ENCODE measurements at regions not wholly inside any gene's neighbourhood (a gene's known extent, or its start where the extent isn't known, plus 50 kb on each side); places are given as distances from the start of the nearest gene placed in this dataset.
A peak's percentile ranks its signal among the peaks of the same experiment; 100 is the strongest.

DNA sequence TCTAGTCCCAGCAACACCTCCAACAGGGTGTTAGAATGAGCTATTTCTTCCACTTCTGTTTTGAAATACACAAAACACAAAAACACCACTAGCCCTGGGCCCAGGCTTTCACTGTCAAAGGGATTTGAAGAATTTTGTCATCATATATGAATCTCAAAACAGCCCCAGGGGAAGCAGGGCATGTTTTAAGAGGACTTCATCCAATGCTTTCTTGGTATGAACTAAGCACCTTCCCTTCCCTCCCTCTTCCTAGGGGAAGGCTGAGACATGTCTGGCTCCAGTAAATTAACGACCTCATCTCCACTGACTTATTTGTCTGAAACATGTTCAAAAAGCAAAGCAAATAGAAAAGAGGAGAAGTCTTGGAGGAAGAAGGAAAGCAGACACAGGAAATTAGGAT is 75.7 kb upstream of the INCENP start:
- no peak overlapping the region for H3K4me3 ChIP-seq
- ATAC-seq (no peak), DNase-seq (no peak)
- no peaks in the 10 kb centered on the region for H3K27me3 ChIP-seq
- H3K4me1 ChIP-seq: no peaks in the 10 kb centered on the region
- no peak overlapping the region for H3K27ac ChIP-seq
- intact Hi-C loops (cut with DNase I): no loop called here
- 73 to 79% methylated on average over 1 of the region's 1 CpG for WGBS, 2 donors
- H3K9me3 ChIP-seq: no peaks in the 10 kb centered on the region
- H3K36me3 ChIP-seq (replicated peaks in 1 of 2; ENCODE audit: insufficient read depth in 1 of 2, low read depth in 2 of 2): no peaks in the 10 kb centered on the region
- no peak for TF ChIP-seq POLR2A (IDR thresholded peaks at IDR 0.05)
- TF ChIP-seq, protein P1, sequence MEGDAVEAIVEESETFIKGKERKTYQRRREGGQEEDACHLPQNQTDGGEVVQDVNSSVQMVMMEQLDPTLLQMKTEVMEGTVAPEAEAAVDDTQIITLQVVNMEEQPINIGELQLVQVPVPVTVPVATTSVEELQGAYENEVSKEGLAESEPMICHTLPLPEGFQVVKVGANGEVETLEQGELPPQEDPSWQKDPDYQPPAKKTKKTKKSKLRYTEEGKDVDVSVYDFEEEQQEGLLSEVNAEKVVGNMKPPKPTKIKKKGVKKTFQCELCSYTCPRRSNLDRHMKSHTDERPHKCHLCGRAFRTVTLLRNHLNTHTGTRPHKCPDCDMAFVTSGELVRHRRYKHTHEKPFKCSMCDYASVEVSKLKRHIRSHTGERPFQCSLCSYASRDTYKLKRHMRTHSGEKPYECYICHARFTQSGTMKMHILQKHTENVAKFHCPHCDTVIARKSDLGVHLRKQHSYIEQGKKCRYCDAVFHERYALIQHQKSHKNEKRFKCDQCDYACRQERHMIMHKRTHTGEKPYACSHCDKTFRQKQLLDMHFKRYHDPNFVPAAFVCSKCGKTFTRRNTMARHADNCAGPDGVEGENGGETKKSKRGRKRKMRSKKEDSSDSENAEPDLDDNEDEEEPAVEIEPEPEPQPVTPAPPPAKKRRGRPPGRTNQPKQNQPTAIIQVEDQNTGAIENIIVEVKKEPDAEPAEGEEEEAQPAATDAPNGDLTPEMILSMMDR (IDR thresholded peaks at IDR 0.05): no peak

DNA sequence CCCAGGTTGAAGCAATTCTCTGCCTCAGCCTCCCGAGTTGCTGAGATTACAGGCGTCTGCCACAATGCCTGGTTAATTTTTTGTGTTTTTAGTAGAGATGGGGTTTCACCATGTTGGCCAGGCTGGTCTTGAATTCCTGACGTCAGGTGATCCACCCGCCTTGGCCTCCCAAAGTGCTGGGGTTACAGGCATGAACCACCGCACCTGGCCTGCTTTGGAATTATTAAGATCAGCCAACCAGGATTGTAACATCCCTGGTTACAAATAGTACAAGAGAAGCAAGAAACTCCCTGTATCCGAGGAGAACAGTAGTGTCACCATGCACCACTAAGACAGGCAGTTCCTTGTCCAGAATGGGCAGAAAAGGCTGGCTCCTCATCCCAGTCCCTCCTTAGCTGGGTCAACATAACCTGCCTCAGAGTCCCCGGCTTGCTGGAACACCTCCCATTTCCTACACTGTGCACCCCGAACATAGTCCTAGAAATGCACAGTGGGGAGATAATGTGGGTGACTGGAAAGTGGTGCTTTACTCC is 77.2 kb upstream of the INCENP start:
- Histone ChIP-seq H3K4me1 (peaks cover 9% of the 10 kb centered on the region), H3K36me3 (replicated peaks in 1 of 2; ENCODE audit: insufficient read depth in 1 of 2, low read depth in 2 of 2) (no peaks in the 10 kb centered on the region), H3K27ac (peak overlapping the region in 1 of 4 donors; percentile 4), H3K9me3 (no peaks in the 10 kb centered on the region), H3K27me3 (no peaks in the 10 kb centered on the region), H3K4me3 (no peak overlapping the region)
- TF ChIP-seq POLR2A (IDR thresholded peaks at IDR 0.05): no peak
- TF ChIP-seq, protein P1 (IDR thresholded peaks at IDR 0.05): no peak
- WGBS, 2 donors: 69 to 81% methylated on average over 6 to 8 of the region's 8 CpGs
- intact Hi-C loops (cut with DNase I): no loop called here
- no peak for ATAC-seq
- no peak for DNase-seq

DNA sequence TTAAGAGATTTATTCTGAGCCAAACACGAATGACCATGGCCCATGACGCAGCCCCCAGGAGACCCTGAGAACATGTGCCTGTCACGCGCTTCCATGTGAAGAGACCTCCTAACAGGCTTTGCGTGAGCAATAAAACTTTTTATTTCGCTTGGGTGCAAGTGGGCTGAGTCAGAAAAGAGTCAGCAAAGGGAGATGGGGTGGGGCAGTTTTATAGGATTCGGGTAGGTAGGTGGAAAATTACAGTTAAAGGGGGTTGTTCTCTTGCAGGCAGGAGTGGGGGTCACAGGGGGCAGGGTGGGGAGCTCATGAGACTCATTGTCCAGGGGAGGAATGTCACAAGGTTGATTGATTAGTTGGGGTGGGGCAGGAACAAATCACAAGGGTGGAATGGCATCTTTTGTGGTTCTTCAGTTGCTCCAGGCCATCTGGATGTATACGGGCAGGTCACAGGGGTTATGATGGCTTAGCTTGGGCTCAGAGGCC is 77.2 kb upstream of the FTH1 start:
- no peak for DNase-seq
- no peak overlapping the region for H3K27ac ChIP-seq
- no peak for ATAC-seq
- intact Hi-C loops (cut with DNase I): no loop called here
- H3K9me3 ChIP-seq: no peaks in the 10 kb centered on the region
- H3K36me3 ChIP-seq (replicated peaks in 1 of 2; ENCODE audit: insufficient read depth in 1 of 2, low read depth in 2 of 2): no peaks in the 10 kb centered on the region
- peaks cover 12% of the 10 kb centered on the region for H3K4me1 ChIP-seq
- no peak overlapping the region for H3K4me3 ChIP-seq
- 92 to 96% methylated on average over 8 of the region's 8 CpGs for WGBS, 2 donors
- TF ChIP-seq, protein P1 (IDR thresholded peaks at IDR 0.05): no peak
- no peak for TF ChIP-seq POLR2A (IDR thresholded peaks at IDR 0.05)
- no peaks in the 10 kb centered on the region for H3K27me3 ChIP-seq

DNA sequence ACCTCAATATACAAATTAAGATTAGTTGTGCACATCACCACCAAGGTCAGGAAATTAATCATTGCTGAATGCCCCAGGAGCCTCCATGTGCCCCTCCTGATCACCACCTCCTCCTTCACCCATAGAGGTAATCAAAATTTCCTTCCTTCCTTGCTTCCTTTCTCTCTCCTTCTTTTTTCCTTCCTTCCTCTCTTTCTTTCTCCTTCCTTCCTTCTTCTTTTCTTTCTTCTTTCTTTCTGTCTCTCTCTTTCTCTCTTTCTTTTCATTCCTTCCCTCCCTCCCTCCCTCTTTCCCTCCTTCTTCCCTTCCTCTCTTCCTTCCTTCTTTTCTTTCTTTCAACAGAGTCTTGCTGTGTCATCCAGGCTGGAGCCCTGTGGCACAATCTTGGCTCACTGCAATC is 67.9 kb upstream of the FTH1 start:
- no peak for TF ChIP-seq POLR2A (IDR thresholded peaks at IDR 0.05)
- TF ChIP-seq, protein P1 (IDR thresholded peaks at IDR 0.05): no peak
- Histone ChIP-seq H3K4me3 (no peak overlapping the region), H3K27ac (no peak overlapping the region), H3K4me1 (no peaks in the 10 kb centered on the region), H3K27me3 (no peaks in the 10 kb centered on the region), H3K9me3 (no peaks in the 10 kb centered on the region), H3K36me3 (replicated peaks in 1 of 2; ENCODE audit: insufficient read depth in 1 of 2, low read depth in 2 of 2) (no peaks in the 10 kb centered on the region)
- no peak for ATAC-seq
- intact Hi-C loops (cut with DNase I): no loop called here
- no peak for DNase-seq

DNA sequence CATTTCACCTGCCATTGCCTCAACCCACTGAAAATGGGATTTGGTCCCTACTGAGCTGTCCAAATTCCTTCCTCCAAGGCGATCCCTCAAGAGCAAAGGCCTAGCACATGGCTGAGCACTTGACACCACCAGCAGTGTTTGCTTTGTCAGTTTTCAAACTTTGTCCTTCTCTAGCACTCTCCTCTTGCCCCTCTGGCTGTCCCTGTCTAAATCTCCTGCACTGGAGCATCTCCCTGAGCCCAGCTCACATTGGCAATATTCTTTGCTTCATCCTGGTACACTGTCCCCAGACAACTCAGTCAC is 66.6 kb upstream of the FTH1 start:
- TF ChIP-seq POLR2A (IDR thresholded peaks at IDR 0.05): no peak
- TF ChIP-seq, protein P1 (IDR thresholded peaks at IDR 0.05): no peak
- Histone ChIP-seq H3K4me1 (no peaks in the 10 kb centered on the region), H3K36me3 (replicated peaks in 1 of 2; ENCODE audit: insufficient read depth in 1 of 2, low read depth in 2 of 2) (no peaks in the 10 kb centered on the region), H3K4me3 (no peak overlapping the region), H3K9me3 (no peaks in the 10 kb centered on the region), H3K27me3 (no peaks in the 10 kb centered on the region), H3K27ac (no peak overlapping the region)
- intact Hi-C loops (cut with DNase I): no loop called here
- ATAC-seq (no peak), DNase-seq (no peak)
- WGBS, 2 donors: 77 to 83% methylated on average over 1 of the region's 1 CpG

All from body of pancreas (tissue), 4 donors.